Peyer's patch (tissue), 4 donors: ENCODE measurements at regions not wholly inside any gene's neighbourhood (a gene's known extent, or its start where the extent isn't known, plus 50 kb on each side); places are given as distances from the start of the nearest gene placed in this dataset.
A peak's percentile ranks its signal among the peaks of the same experiment; 100 is the strongest.
"Not testable (repeated sequence)": the region's sequence is repeated elsewhere in the genome, so short reads cannot be mapped to it uniquely, and the experiment has no call there.

ENCODE experiments used
- DNase-seq, 3 donors: peaks; one replicate each; pipeline ENCODE4 v3.0.0-alpha.2; 2017 to 2019
- H3K27ac ChIP-seq, 4 donors: fragments of 200-600 bp; sonication (generic); one replicate each; pipeline ENCODE4 v1.5.1; 2016 to 2019
- H3K27me3 ChIP-seq, 2 donors: fragments of 200-600 bp; sonication (generic); one replicate each; pipeline ENCODE4 v1.5.1; 2019
- H3K36me3 ChIP-seq, 3 donors: fragments of 200-600 bp; sonication (generic); one replicate each; pipeline ENCODE4 v1.5.1; 2016 to 2019
- H3K4me1 ChIP-seq, 4 donors: fragments of 200-600 bp; sonication (generic); one replicate each; pipeline ENCODE4 v1.5.1; 2016 to 2019
- H3K4me3 ChIP-seq, 4 donors: fragments of 200-600 bp; sonication (generic); 1 replicate in 3 of 4; 2 replicates in 1 of 4; pipeline ENCODE4 v1.5.1; 2016 to 2019; ENCODE audit warnings: mild to moderate bottlenecking in 1 of 4
- H3K9me3 ChIP-seq, 4 donors: fragments of 200-600 bp; sonication (generic); one replicate each; pipeline ENCODE4 v1.5.1; 2016 to 2019; ENCODE audit warnings: mild to moderate bottlenecking in 1 of 4
- CTCF ChIP-seq, 6 experiments: fragments of 450-650 bp in 4 of 6; fragments of 200-600 bp in 2 of 6; sonication (generic) in 1 of 6; IDR thresholded peaks; one replicate each; pipeline ENCODE4 v1.5.1; 2017 to 2019; ENCODE audit warnings: antibody characterized with exemption in 6 of 6, mild to moderate bottlenecking in 3 of 6, moderate library complexity in 1 of 6
- POLR2A ChIP-seq, 2 donors: fragments of 450-650 bp; IDR thresholded peaks; one replicate each; pipeline ENCODE4 v1.5.1; 2017; ENCODE audit warnings: antibody characterized with exemption in 2 of 2, mild to moderate bottlenecking in 2 of 2, moderate library complexity in 2 of 2

GRCh38 chr1:58852731-58853485 lies 69.1 kb upstream of the JUN start:
- no peaks in the 10 kb centered on the region for H3K27me3 ChIP-seq
- no peak for DNase-seq
- H3K36me3 ChIP-seq = no peaks in the 10 kb centered on the region
- H3K9me3 ChIP-seq = no peaks in the 10 kb centered on the region
- no peak overlapping the region for H3K27ac ChIP-seq
- H3K4me1 ChIP-seq = peaks cover 0 to 15% (median 0%) of the 10 kb centered on the region in 4 donors
- TF ChIP-seq POLR2A (IDR thresholded peaks at IDR 0.05) = no peak
- TF ChIP-seq CTCF (IDR thresholded peaks at IDR 0.05) = no peak
- H3K4me3 ChIP-seq = no peak overlapping the region

GRCh38 chr1:58854576-58854975 lies 70.7 kb upstream of the JUN start:
- no peaks in the 10 kb centered on the region for H3K36me3 ChIP-seq
- no peaks in the 10 kb centered on the region for H3K27me3 ChIP-seq
- H3K27ac ChIP-seq = no peak overlapping the region
- H3K9me3 ChIP-seq = no peaks in the 10 kb centered on the region
- DNase-seq = no peak
- H3K4me1 ChIP-seq = peaks cover 0 to 1% (median 0%) of the 10 kb centered on the region in 4 donors
- no peak overlapping the region for H3K4me3 ChIP-seq
- TF ChIP-seq CTCF (IDR thresholded peaks at IDR 0.05) (no peak), POLR2A (IDR thresholded peaks at IDR 0.05) (no peak)

- no peak for DNase-seq
- Histone ChIP-seq H3K9me3 (no peaks in the 10 kb centered on the region), H3K4me1 (no peaks in the 10 kb centered on the region), H3K27ac (no peak overlapping the region), H3K4me3 (no peak overlapping the region), H3K36me3 (no peaks in the 10 kb centered on the region), H3K27me3 (no peaks in the 10 kb centered on the region)
- no peak for TF ChIP-seq CTCF (IDR thresholded peaks at IDR 0.05)
- no peak for TF ChIP-seq POLR2A (IDR thresholded peaks at IDR 0.05)
These were observed 71.7 kb upstream of the JUN start for GRCh38 chr1:58855274-58856165.

GRCh38 chr1:58856281-58856680 lies 72.4 kb upstream of the JUN start:
- DNase-seq, H3K9me3 ChIP-seq, H3K27me3 ChIP-seq, H3K36me3 ChIP-seq, H3K4me3 ChIP-seq, H3K4me1 ChIP-seq, H3K27ac ChIP-seq: not testable (repeated sequence)

GRCh38 chr1:58857680-58858673 lies 74.1 kb upstream of the JUN start:
- TF ChIP-seq POLR2A (IDR thresholded peaks at IDR 0.05) (no peak), CTCF (IDR thresholded peaks at IDR 0.05) (no peak)
- Histone ChIP-seq H3K27ac (peak overlapping the region in 1 of 4 donors; percentile 44), H3K27me3 (no peaks in the 10 kb centered on the region), H3K4me3 (no peak overlapping the region), H3K4me1 (no peaks in the 10 kb centered on the region), H3K36me3 (no peaks in the 10 kb centered on the region), H3K9me3 (no peaks in the 10 kb centered on the region)
- DNase-seq = peak in 2 of 3 donors; percentile 34 to 58
